SU-DHL-6 (cell line): ENCODE measurements at regions not wholly inside any gene's neighbourhood (a gene's known extent, or its start where the extent isn't known, plus 50 kb on each side); places are given as distances from the start of the nearest gene placed in this dataset.

ENCODE experiments used
- H2AFZ ChIP-seq: fragments of 200-600 bp; sonication (generic); 2 replicates; pipeline ENCODE4 v1.6.1; 2014; ENCODE audit warnings: low read depth, mild to moderate bottlenecking, moderate library complexity, mixed read lengths, antibody characterized with exemption, low read length; ENCODE audit not compliant: severe bottlenecking
- H3F3A ChIP-seq: fragments of 200-600 bp; shearing (Covaris generic); 2 replicates; pipeline ENCODE4 v1.6.0; 2016; ENCODE audit warnings: antibody characterized with exemption, mild to moderate bottlenecking; ENCODE audit not compliant: insufficient read depth
- H3K27ac ChIP-seq: fragments of 200-600 bp; sonication (generic); 2 replicates; pipeline ENCODE4 v1.5.1; 2016; ENCODE audit warnings: low read depth, mild to moderate bottlenecking, low read length, moderate library complexity, mixed read lengths
- H3K27me3 ChIP-seq: fragments of 200-600 bp; sonication (generic), shearing (Covaris generic); 2 replicates; pipeline ENCODE4 v1.6.0; 2014; ENCODE audit warnings: mild to moderate bottlenecking, low read length
- H3K36me3 ChIP-seq: fragments of 200-600 bp; sonication (generic); 2 replicates; pipeline ENCODE4 v1.6.1; 2014; ENCODE audit warnings: mild to moderate bottlenecking, low read length, mixed read lengths
- H3K4me2 ChIP-seq: fragments of 300-600, 200-600 bp; shearing (Covaris generic), sonication (generic); 2 replicates; pipeline ENCODE4 v1.6.0; 2014; ENCODE audit warnings: low read length, low read depth, mild to moderate bottlenecking; ENCODE audit not compliant: poor library complexity, severe bottlenecking
- H3K4me3 ChIP-seq: fragments of 200-600 bp; sonication (generic); 2 replicates; pipeline ENCODE4 v1.5.1; 2014; ENCODE audit warnings: antibody characterized with exemption, low read length, mild to moderate bottlenecking, mixed read lengths; ENCODE audit not compliant: insufficient read depth, poor library complexity, severe bottlenecking
- H3K79me2 ChIP-seq: fragments of 200-600 bp; sonication (generic); 2 replicates; pipeline ENCODE4 v1.6.1; 2014; ENCODE audit warnings: mild to moderate bottlenecking, low read length, moderate library complexity; ENCODE audit not compliant: insufficient read depth
- H3K9ac ChIP-seq: fragments of 200-600 bp; sonication (generic); 2 replicates; pipeline ENCODE4 v1.7.0; 2014; ENCODE audit warnings: mild to moderate bottlenecking, low read length
- H3K9me2 ChIP-seq: fragments of 200-600 bp; sonication (generic); replicated peaks from 2 replicates; pipeline ENCODE4 v1.6.1; 2014; ENCODE audit warnings: low read length; ENCODE audit not compliant: insufficient read depth
- H3K9me3 ChIP-seq: fragments of 200-600 bp; sonication (generic); 2 replicates; pipeline ENCODE4 v1.6.1; 2014; ENCODE audit warnings: low read length, mixed read lengths; ENCODE audit not compliant: insufficient read depth
- H4K20me1 ChIP-seq: fragments of 200-600 bp; sonication (generic); 2 replicates; pipeline ENCODE4 v1.6.1; 2014; ENCODE audit warnings: low read depth, mild to moderate bottlenecking, antibody characterized with exemption, low read length, moderate library complexity, mixed read lengths
- CTCF ChIP-seq: fragments of 200-600 bp; sonication (generic); IDR thresholded peaks from one replicate; pipeline ENCODE4 v1.5.1; 2017; ENCODE audit warnings: antibody characterized with exemption, mild to moderate bottlenecking, low read length, moderate library complexity; ENCODE audit not compliant: insufficient read depth, poor library complexity, severe bottlenecking
- EZH2phosphoT487 ChIP-seq: fragments of 200-600 bp; sonication (generic), shearing (Covaris generic); conservative IDR thresholded peaks from 2 replicates; pipeline ENCODE4 v1.6.1; 2018; ENCODE audit warnings: mild to moderate bottlenecking, antibody characterized with exemption, low read length, moderate library complexity, mixed read lengths

- Histone ChIP-seq H3K9me3 (no peaks in the 10 kb centered on the region), H3K9ac (no peak overlapping the region), H3K79me2 (no peaks in the 10 kb centered on the region), H3K27ac (no peak overlapping the region), H2AFZ (no peak overlapping the region), H3K27me3 (no peaks in the 10 kb centered on the region), H3K36me3 (no peaks in the 10 kb centered on the region), H4K20me1 (no peaks in the 10 kb centered on the region), H3K9me2 (no peaks in the 10 kb centered on the region), H3F3A (no peaks in the 10 kb centered on the region), H3K4me2 (no peak overlapping the region), H3K4me3 (no peak overlapping the region)
- TF ChIP-seq CTCF, result no peak
- no peak for TF ChIP-seq EZH2phosphoT487
These were observed 83.6 kb downstream of the ZNF486 start for GRCh38 chr19:20250627-20251026.

DNA sequence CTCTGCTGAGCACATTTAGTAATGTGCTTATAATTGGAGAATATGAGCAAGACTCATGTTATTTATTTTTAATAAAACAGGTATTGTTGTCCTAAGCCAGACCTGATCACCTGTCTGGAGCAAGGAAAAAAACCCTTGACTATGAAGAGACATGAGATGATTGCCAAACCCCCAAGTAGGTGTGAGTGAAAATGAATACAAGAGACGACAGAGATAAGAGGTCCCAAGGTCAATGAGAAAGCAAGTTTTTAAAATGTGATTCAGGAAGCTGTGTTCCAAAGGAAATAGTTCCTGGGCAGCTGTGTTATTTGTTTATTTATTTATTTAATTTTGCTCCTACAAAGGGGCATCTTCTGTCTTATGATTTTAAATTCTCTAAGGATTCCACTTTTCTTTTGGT is 83.1 kb downstream of the ZNF486 start:
- H3K4me2 ChIP-seq, result no peak overlapping the region
- no peak overlapping the region for H3K4me3 ChIP-seq
- H3K9me2 ChIP-seq, result no peaks in the 10 kb centered on the region
- H3K79me2 ChIP-seq, result no peaks in the 10 kb centered on the region
- no peaks in the 10 kb centered on the region for H3K27me3 ChIP-seq
- no peaks in the 10 kb centered on the region for H3F3A ChIP-seq
- H3K27ac ChIP-seq, result no peak overlapping the region
- no peak overlapping the region for H2AFZ ChIP-seq
- no peaks in the 10 kb centered on the region for H3K36me3 ChIP-seq
- no peaks in the 10 kb centered on the region for H4K20me1 ChIP-seq
- no peak overlapping the region for H3K9ac ChIP-seq
- no peak for TF ChIP-seq EZH2phosphoT487
- TF ChIP-seq CTCF, result no peak
- no peaks in the 10 kb centered on the region for H3K9me3 ChIP-seq
